ENCODE measurements at regions not wholly inside any gene's neighbourhood (a gene's known extent, or its start where the extent isn't known, plus 50 kb on each side); places are given as distances from the start of the nearest gene placed in this dataset.
"Not testable (repeated sequence)": the region's sequence is repeated elsewhere in the genome, so short reads cannot be mapped to it uniquely, and the experiment has no call there.

DNA sequence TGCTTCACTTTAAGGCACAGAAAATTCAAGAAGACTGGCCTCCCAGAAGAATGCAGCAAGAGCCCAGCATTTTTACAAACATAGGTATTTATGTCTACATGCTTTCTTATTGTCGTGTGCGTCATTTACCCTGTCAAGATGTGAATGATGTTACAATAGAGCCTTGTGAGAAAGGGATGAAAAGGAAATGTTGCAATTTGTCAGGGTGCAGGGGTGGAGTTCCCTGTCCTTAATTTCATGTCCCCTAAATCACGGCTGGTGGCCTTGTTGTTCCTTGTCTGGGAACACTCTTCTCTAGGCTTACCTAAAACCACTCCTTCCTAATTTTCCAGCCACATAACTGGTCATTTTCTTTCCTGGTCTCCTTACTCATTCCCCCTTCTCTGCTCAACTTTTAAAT is 194.2 kb downstream of the TXNL1 start:
- Mint-ChIP-seq H3K4me3 (no peak overlapping the region), H3K4me1 (no peaks in the 10 kb centered on the region), H3K36me3 (no peaks in the 10 kb centered on the region), H3K27ac (no peak overlapping the region), H3K27me3 (ENCODE audit: low read depth) (no peaks in the 10 kb centered on the region), H3K9me3 (peaks cover 23% of the 10 kb centered on the region)
- no peak for DNase-seq (ENCODE audit: low spot score in 2 of 2, unreplicated experiment in 2 of 2)
- TF ChIP-seq, protein P1, sequence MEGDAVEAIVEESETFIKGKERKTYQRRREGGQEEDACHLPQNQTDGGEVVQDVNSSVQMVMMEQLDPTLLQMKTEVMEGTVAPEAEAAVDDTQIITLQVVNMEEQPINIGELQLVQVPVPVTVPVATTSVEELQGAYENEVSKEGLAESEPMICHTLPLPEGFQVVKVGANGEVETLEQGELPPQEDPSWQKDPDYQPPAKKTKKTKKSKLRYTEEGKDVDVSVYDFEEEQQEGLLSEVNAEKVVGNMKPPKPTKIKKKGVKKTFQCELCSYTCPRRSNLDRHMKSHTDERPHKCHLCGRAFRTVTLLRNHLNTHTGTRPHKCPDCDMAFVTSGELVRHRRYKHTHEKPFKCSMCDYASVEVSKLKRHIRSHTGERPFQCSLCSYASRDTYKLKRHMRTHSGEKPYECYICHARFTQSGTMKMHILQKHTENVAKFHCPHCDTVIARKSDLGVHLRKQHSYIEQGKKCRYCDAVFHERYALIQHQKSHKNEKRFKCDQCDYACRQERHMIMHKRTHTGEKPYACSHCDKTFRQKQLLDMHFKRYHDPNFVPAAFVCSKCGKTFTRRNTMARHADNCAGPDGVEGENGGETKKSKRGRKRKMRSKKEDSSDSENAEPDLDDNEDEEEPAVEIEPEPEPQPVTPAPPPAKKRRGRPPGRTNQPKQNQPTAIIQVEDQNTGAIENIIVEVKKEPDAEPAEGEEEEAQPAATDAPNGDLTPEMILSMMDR (IDR thresholded peaks at IDR 0.05; ENCODE audit: unreplicated experiment): no peak

DNA sequence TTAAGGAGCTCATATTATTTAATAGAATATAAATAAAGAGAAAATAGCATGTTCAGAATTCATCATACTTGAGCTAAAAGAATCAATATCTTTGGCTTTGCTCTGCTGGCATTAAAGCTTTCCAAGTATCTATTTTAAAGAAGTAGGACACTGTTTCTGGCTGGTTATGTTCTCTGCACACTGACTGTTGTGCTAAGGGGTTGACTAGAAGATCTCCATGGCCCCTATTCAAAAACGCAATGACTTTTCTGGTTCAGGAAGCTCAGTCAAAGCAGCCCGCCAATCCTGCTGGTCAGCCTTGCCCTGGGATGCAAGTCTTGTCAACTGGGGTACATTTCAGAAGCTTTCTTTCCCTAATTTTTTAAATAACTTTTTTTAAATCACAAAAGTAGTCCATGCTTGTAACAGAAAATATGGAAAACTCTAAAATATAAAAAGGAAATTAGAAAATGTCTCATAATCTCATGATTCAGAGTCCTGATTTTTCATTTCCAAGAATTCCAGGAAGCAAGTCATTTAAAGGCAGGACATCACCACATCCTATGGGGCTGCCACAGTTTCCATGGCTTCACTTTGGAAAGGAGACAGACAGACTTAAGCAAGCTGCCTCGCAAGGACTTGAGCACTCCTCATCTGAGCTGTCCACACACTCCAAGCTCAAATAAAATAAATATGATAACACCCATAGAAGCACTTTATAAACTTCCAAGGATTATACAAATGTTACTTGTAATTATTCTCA is 195.1 kb downstream of the TXNL1 start:
- H3K27me3 Mint-ChIP-seq (ENCODE audit: low read depth): no peaks in the 10 kb centered on the region
- H3K9me3 Mint-ChIP-seq: peaks cover 23% of the 10 kb centered on the region
- no peak overlapping the region for H3K27ac Mint-ChIP-seq
- TF ChIP-seq, protein P1 (IDR thresholded peaks at IDR 0.05; ENCODE audit: unreplicated experiment): no peak
- no peaks in the 10 kb centered on the region for H3K36me3 Mint-ChIP-seq
- DNase-seq (ENCODE audit: low spot score in 2 of 2, unreplicated experiment in 2 of 2): no peak
- no peak overlapping the region for H3K4me3 Mint-ChIP-seq
- no peaks in the 10 kb centered on the region for H3K4me1 Mint-ChIP-seq

DNA sequence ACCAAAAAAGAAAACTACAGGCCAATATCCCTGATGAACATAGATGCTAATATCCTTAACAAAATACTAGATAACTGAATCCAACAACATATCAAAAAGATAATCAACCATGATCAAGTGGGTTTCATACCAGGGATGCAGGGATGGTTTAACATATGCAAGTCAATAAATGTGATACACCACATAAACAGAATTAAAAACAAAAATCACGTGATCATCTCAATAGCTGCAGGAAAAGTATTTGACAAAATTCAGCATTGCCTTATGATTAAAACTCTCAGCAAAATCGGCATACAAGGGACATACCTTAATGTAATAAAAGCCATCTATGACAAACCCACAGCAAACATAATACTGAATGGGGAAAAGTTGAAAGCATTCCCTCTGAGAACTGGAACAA is 199.9 kb downstream of the TXNL1 start:
- H3K4me1 Mint-ChIP-seq; H3K4me3 Mint-ChIP-seq; H3K27me3 Mint-ChIP-seq (ENCODE audit: low read depth); DNase-seq (ENCODE audit: low spot score in 2 of 2, unreplicated experiment in 2 of 2); H3K36me3 Mint-ChIP-seq; H3K27ac Mint-ChIP-seq: not testable (repeated sequence)
- H3K9me3 Mint-ChIP-seq: peaks cover 23% of the 10 kb centered on the region

DNA sequence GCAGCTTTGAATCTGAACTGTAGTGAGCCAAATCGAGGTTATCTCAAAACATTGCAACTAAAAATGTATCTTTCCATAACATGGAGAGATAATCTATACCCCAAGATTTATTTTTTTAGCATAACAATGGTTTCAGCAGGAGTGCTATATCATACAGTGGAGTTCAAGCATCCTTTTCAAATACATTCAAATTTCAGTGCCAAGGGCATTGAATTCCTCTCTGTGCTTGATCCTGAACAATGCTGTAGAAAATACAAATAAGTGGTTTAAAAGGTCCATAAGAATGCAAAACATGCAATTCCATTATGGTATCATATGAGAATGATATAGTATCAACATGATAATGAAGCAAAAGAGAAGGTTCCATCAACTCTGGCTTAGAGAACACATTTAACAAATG is 201.7 kb downstream of the TXNL1 start:
- no peaks in the 10 kb centered on the region for H3K36me3 Mint-ChIP-seq
- H3K27me3 Mint-ChIP-seq (ENCODE audit: low read depth): no peaks in the 10 kb centered on the region
- no peak overlapping the region for H3K4me3 Mint-ChIP-seq
- no peak overlapping the region for H3K27ac Mint-ChIP-seq
- TF ChIP-seq, protein P1 (IDR thresholded peaks at IDR 0.05; ENCODE audit: unreplicated experiment): no peak
- DNase-seq (ENCODE audit: low spot score in 2 of 2, unreplicated experiment in 2 of 2): no peak
- H3K4me1 Mint-ChIP-seq: no peaks in the 10 kb centered on the region
- H3K9me3 Mint-ChIP-seq: peaks cover 15% of the 10 kb centered on the region

DNA sequence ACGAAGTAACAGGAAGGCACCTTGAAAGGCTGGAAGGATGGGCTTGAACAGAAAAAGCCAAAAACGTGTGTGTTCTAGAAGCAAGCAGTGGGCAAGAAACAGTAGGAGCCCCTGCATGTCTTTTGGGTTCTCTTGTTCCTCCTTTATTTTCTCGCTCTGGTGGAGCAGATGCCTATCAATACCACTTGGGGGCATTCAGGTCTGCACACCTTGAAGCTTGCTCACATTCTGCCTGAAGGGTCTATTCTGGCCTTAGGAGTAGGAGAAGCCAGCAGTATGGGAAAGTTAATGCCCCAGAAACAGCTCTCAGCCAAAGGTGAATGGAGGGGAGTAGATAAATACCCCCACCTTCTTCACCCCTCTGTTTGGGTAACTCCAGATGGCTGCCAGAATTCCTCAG is 204.5 kb downstream of the TXNL1 start:
- no peak for DNase-seq (ENCODE audit: low spot score in 2 of 2, unreplicated experiment in 2 of 2)
- H3K27ac Mint-ChIP-seq: no peak overlapping the region
- TF ChIP-seq, protein P1 (IDR thresholded peaks at IDR 0.05; ENCODE audit: unreplicated experiment): no peak

DNA sequence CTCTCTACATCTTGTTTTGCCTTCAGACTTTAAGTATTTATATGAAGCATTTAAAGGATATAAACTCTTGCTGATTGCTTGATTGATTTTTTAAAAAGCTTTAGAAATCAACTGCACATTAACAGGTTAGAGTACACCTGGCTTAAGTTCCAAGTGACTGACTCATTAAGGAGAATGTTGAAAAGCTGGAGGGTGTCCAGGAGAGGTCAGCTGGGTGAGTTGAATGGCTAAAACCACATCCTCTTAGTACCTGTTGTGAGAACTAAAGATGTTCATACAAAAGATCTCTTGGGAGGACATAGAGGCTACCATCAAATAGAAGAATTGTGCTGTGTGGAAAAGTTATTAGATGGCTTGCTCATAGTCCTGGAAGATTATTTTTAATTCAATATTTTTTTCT is 206.8 kb downstream of the TXNL1 start:
- H3K27ac Mint-ChIP-seq: no peak overlapping the region
- peaks cover 8% of the 10 kb centered on the region for H3K36me3 Mint-ChIP-seq
- no peaks in the 10 kb centered on the region for H3K4me1 Mint-ChIP-seq
- DNase-seq (ENCODE audit: low spot score in 2 of 2, unreplicated experiment in 2 of 2): no peak
- TF ChIP-seq, protein P1 (IDR thresholded peaks at IDR 0.05; ENCODE audit: unreplicated experiment): no peak
- H3K9me3 Mint-ChIP-seq: peaks cover 27% of the 10 kb centered on the region
- no peak overlapping the region for H3K4me3 Mint-ChIP-seq
- H3K27me3 Mint-ChIP-seq (ENCODE audit: low read depth): no peaks in the 10 kb centered on the region

More for the DNA sequence above, 204.5 kb downstream of the TXNL1 start:
- Mint-ChIP-seq H3K36me3 (no peaks in the 10 kb centered on the region), H3K9me3 (peaks cover 5% of the 10 kb centered on the region), H3K4me3 (no peak overlapping the region), H3K27me3 (ENCODE audit: low read depth) (no peaks in the 10 kb centered on the region), H3K4me1 (no peaks in the 10 kb centered on the region)
